HL-60/S4 (cell line): ENCODE measurements at regions not wholly inside any gene's neighbourhood (a gene's known extent, or its start where the extent isn't known, plus 50 kb on each side); places are given as distances from the start of the nearest gene placed in this dataset.
"Not testable (repeated sequence)": the region's sequence is repeated elsewhere in the genome, so short reads cannot be mapped to it uniquely, and the experiment has no call there.

ENCODE experiments used
- in situ Hi-C: fragments of 300-500 bp; cut with MboI; formaldehyde crosslinking; loops from 2 replicates; pipeline ENCODE4 v1.14.3; 2022; ENCODE audit warnings: low sequenced_read_pairs

DNA sequence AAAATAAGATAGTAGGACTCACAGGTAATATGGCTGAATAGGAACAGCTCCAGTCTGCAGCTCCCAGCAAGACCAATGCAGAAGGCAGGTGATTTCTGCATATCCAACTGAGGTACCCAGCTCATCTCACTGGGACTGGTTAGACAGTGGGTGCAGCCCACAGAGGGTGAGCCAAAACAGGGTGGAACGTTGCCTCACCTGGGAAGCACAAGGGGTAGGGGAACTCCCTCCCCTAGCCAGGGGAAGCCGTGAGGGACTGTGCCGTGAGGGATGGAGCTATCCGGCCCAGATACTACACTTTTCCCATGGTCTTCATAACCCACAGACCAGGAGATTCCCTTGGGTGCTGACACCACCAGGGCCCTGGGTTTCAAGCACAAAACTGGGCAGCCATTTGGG is 114.8 kb upstream of the GNAI1 start:
- in situ Hi-C loops: not testable (repeated sequence)

DNA sequence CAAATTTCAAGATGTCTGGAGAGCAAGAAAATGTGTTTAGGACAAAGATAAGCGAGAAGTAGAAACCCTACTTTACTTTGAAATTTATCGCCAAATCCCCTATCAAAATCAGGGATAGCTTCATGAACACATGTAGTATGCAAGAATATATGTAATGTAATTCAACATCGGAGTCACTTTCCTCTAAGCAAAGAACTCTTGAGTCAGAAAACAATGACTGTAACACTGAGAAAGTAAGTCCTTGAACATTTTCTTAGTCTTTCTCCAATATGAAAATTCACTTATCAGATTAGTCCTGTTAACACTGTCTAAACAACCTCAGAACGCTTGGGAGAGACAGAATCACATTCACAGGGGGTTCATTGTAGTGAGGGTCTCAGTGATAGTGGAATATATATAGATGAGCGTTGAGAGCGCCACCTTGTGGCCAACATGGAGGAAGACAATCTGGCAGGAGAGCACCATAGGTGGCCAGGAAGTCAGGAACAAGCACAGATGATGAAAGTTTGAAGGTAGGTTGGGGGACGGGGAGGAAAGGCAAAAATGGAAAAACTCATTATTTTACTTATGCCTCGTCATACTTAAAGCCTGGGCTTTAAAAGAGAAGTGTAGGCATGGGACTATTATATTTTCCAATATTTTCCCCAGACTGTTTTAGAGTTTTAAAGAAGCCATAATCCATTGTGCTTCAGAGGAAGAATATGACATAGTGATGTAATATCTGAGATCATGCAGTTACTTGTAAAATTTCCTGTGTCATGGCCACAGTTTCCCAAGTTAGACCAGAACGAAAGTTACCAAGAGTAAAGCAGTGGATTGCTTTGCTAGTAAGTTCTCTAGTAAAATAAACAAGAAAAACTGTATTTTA is 115.5 kb upstream of the GNAI1 start:
- in situ Hi-C loops: no loop called here

DNA sequence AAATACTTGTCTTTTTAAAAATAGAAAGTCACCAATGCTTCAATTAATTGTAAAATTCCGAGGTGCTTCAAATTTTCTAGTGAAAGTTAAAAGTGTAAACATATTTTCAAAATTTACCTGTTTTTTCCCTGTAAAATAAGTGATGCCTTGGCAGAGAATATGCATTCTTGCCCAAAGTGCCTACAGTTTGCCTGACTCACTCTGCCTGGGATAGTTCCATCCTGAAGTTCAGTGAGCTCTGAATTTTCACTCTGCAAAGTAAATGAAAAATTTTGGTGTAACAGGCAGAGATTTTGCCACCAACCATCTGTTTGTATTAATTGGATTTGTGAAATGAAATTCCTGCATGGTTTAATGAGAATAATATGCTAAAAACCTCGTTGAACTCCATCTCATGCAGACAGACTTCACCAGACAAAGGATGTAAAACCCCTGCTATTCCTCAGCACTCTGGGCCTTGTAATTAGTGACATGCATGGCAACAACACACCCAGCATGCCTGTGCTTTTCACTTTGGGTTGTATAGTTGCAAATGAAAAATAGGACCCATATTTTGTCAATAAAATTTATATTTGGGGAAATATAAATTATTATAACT is 117.4 kb upstream of the GNAI1 start:
- in situ Hi-C loops: no loop called here

DNA sequence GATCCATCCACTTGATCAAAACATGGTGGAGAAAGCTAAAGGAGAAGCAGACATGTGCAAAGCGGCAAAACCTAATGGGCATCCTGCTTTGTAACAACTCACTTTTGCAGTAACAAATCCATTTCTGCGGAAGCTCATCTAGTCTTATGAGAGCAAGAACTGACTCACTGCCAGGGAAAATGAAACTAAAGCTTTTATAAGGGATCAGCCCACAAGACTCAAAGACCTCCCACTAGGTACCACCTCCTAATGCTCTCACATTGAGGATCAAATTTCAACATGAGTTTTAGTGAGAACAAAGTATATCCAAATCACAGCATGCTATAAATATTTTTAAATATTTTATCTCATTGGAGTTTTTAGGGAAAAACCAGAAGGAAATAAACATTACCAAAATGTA is 120.1 kb upstream of the GNAI1 start:
- in situ Hi-C loops: no loop called here

GRCh38 chr7:80008039-80008438 is 126.6 kb upstream of the GNAI1 start:
- in situ Hi-C loops: no loop called here

- in situ Hi-C loops: no loop called here
Observed at GRCh38 chr7:80002865-80003264, 131.8 kb upstream of the GNAI1 start.

DNA sequence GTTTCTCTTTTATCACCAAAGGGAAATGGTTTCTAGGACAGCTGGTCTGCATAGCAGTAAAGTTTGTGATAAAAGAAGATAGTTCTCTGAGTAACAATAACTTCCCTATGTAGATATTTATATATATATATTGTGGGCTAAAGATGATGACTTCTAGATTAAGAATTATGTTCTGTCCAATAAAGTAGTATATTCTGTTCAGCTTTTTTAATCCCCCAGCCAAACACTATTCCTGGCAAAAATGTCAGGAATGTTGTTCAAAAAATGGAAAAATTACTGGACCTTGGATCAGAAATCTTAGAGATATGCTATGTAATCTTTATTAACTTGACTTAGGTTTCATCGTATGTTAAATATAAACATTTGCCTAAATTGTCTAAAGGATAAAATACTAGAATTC is 136.3 kb upstream of the GNAI1 start:
- in situ Hi-C loops: no loop called here

DNA sequence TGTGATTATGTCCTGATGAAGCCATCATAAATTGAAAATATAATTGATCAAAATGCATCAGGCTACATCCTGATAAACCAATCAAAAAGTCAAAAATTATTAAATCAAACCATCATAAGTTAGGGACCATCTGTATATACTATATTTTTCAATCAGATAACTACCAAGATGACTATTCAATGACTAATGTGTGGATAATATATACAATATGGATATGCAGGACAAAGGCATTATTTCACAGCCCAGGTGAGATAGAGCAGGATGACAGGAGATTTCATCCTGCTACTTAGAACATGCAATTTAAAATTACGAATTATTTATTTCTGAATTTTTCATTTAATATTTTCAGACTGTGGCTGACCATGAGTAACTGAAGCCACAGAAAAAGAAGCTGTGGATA is 137.3 kb upstream of the GNAI1 start:
- in situ Hi-C loops: no loop called here

GRCh38 chr7:79995741-79996140 is 138.9 kb upstream of the GNAI1 start:
- in situ Hi-C loops: not testable (repeated sequence)

DNA sequence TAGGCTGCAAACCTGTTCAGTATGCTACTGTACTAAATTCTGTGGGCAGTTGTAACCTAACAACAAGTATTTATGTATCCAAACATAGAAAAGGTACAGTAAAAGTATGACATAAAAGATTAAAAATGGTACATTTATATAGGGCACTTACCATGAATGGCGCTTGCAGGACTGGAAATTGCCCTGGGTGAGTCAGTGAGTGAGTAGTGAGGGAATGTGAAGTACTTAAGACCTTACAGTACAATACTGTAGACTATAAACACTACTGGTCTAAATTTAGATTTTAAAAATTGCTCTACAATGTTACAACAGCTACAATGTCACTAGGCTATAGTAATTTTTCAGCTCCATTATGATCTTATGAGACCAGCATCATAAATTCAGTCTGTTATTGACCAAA is 146.0 kb upstream of the GNAI1 start:
- in situ Hi-C loops: no loop called here

GRCh38 chr7:79984210-79984609 is 150.4 kb upstream of the GNAI1 start:
- in situ Hi-C loops: no loop called here

GRCh38 chr7:79982141-79982770 is 152.4 kb upstream of the GNAI1 start:
- in situ Hi-C loops: no loop called here

DNA sequence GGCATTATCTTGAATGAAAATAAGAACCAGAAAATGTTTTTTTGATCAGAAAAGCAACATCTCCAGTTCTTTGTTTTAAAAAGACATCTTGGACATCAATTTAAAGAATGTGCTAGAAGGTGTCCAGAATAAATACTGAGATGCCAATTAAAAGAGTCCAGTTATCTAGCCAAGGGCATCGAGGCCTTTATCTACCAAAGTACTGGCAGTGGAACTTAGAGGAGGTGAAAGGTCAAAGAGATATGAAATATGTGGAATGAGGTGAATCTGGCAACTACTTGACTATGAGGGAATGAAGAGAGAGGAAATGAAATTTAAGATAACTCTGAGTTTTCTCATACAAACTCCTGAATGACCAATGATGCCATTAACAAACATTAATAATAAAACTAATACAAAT is 154.3 kb upstream of the GNAI1 start:
- in situ Hi-C loops: no loop called here

GRCh38 chr7:79979437-79979836 is 155.2 kb upstream of the GNAI1 start:
- in situ Hi-C loops: no loop called here

DNA sequence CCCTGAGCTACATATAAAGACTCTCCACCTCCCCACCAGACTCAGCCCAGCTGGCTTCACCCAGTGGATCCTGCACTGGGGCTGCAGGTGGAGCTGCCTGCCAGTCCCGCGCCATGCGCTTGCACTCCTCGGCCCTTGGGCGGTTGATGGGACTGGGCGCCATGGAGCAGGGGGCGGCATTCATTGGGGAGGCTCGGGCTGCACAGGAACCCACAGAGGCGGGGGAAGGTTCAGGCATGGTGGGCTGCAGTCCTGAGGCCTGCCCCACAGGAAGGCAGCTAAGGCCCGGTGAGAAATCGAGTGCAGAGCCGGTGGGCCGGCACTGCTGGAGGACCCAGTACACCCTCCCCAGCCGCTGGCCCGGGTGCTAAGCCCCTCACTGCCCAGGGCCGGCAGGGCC is 157.2 kb upstream of the GNAI1 start:
- in situ Hi-C loops: no loop called here

DNA sequence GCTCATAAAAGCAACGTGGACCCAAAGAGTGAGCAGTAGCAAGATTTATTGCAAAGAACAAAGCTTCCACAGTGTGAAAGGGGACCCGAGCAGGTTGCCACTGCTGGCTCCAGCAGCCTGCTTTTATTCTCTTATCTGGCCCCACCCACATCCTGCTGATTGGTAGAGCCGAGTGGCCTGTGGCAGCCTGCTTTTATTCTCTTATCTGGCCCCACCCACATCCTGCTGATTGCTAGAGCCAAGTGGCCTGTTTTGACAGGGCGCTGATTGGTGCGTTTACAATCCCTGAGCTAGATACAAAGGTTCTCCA is 158.0 kb upstream of the GNAI1 start:
- in situ Hi-C loops: not testable (repeated sequence)

GRCh38 chr7:79975986-79976710 is 158.5 kb upstream of the GNAI1 start:
- in situ Hi-C loops: not testable (repeated sequence)

GRCh38 chr7:79973455-79973854 is 161.2 kb upstream of the GNAI1 start:
- in situ Hi-C loops: no loop called here

GRCh38 chr7:79971058-79971457 is 163.6 kb upstream of the GNAI1 start:
- in situ Hi-C loops: no loop called here

DNA sequence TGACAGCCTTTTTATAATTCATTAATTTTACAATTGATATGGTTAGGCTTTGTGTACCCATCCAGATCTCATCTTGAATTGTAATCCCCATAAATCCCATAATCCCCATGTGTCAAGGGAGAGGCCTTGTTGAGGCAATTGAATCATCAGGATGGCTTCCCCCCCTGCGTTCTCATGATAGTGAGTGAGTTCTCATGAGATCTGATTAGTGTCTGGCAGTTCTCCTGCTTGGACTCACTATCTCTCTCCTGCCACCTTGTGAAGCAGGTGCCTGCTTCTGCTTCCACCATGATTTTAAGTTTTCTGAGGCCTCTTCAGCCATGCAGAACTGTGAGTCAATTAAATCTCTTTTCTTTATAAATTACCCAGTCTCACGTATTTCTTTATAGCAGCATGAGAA is 165.7 kb upstream of the GNAI1 start:
- in situ Hi-C loops: no loop called here

DNA sequence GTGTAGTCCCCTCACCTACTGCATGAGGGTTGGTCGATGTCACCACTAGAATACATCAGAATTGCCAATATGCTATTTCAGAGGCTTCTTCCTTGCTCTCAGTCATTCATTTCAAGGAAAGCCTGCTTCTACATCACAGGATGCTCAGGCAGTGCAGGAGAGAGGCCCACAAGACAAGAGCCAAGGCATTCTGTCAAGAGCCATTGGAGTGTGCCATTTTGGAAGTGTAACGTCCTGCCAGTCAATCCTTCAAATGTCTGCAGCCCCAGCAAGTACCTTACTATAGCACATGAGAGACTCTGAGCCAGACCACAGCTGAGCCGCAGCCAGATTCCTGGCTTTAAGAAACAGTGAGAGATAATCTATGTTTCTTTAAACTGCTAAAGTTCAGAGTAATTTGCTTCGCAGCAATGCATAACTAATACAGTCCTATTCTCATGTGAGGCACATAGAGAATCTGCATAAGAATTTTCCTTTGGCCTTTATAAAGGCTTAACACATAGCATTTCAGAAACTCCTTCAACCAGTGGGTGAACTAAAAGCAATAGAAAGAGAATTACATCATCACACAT is 166.5 kb upstream of the GNAI1 start:
- in situ Hi-C loops: no loop called here
